Sigmoid colon (tissue), 6 donors: ENCODE measurements at regions not wholly inside any gene's neighbourhood (a gene's known extent, or its start where the extent isn't known, plus 50 kb on each side); places are given as distances from the start of the nearest gene placed in this dataset.

ENCODE experiments used
- DNase-seq: peaks from one replicate; pipeline ENCODE4 v3.0.0-alpha.2; 2019
- H3K27ac ChIP-seq, 4 donors: fragments of 200-600 bp; sonication (generic); one replicate each; pipeline ENCODE4 v1.5.1; 2016 to 2019; ENCODE audit warnings: mild to moderate bottlenecking in 1 of 4
- H3K27me3 ChIP-seq, 3 donors: fragments of 200-600 bp; sonication (generic); one replicate each; pipeline ENCODE4 v1.5.1; 2019; ENCODE audit warnings: mild to moderate bottlenecking in 1 of 3
- H3K36me3 ChIP-seq, 4 donors: fragments of 200-600 bp; sonication (generic); one replicate each; pipeline ENCODE4 v1.5.1; 2016 to 2019
- H3K4me1 ChIP-seq, 4 donors: fragments of 200-600 bp; sonication (generic); one replicate each; pipeline ENCODE4 v1.5.1; 2017 to 2019
- H3K4me3 ChIP-seq, 4 donors: fragments of 200-600 bp; sonication (generic); one replicate each; pipeline ENCODE4 v1.5.1; 2017 to 2019; ENCODE audit warnings: mild to moderate bottlenecking in 2 of 4, moderate library complexity in 1 of 4
- H3K9me3 ChIP-seq, 4 donors: fragments of 200-600 bp in 3 of 4; sonication (generic) in 3 of 4; one replicate each; pipeline versions ENCODE4 v1.5.1 to v1.6.1; 2013 to 2019
- EP300 ChIP-seq, 4 donors: sonication (generic); formaldehyde crosslinking; IDR thresholded peaks; one replicate each; pipeline ENCODE4 v1.6.1; 2017; ENCODE audit warnings: antibody characterized with exemption in 4 of 4
- POLR2A ChIP-seq, 2 donors: fragments of 450-650 bp; IDR thresholded peaks; one replicate each; pipeline ENCODE4 v1.6.1; 2016; ENCODE audit warnings: antibody characterized with exemption in 2 of 2, mild to moderate bottlenecking in 2 of 2, moderate library complexity in 2 of 2
- POLR2AphosphoS5 ChIP-seq, 4 donors: sonication (generic); formaldehyde crosslinking; IDR thresholded peaks; one replicate each; pipeline ENCODE4 v1.6.1; 2017; ENCODE audit warnings: antibody characterized with exemption in 4 of 4
- WGBS, 2 donors: extraction: QIAGEN DNeasy Blood & Tissue Kit; methylation state at CpG; one replicate each; pipeline ENCODE4 v1.1.7; 2013; 5-methylcytosine and 5-hydroxymethylcytosine counted together
- intact Hi-C: fragments of 100-400 bp; cut with DNase I; formaldehyde crosslinking; loops from one replicate; pipeline ENCODE4 v1.15.1; 2023
- TF ChIP-seq, protein P1 (sequence below), 4 experiments: fragments of 450-650 bp in 3 of 4; fragments of 200-600 bp in 1 of 4; IDR thresholded peaks; one replicate each; pipeline ENCODE4 v1.5.1; 2016 to 2019; ENCODE audit warnings: antibody characterized with exemption in 4 of 4, mild to moderate bottlenecking in 3 of 4, moderate library complexity in 2 of 4
- donor health status: healthy with polysubstance abuse.
- donor health status: healthy.

DNA sequence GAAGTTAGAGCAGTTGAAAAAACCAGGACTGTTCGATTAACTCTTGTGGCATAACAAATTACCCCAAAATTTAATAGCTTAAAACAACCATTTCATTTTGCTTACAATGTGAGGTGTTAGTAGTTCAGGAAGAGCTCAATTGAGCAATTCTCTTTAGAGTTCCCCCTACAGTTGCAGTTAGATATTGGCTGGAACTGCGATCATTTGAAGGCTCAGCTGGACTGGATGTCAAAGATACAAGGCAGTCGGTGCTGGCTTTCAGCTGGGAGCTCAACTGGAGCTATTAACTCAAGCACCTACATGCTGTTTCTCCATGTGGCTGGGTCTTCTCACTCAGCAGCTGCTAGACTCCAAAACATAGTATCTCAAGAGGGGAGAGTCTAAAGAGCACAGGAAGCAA, 96.0 kb upstream of the LOC128125822 start:
- WGBS, 2 donors: 68 to 69% methylated on average over 3 of the region's 3 CpGs
- Histone ChIP-seq H3K36me3 (no peaks in the 10 kb centered on the region), H3K4me1 (no peaks in the 10 kb centered on the region), H3K9me3 (no peaks in the 10 kb centered on the region), H3K27ac (no peak overlapping the region), H3K27me3 (no peaks in the 10 kb centered on the region), H3K4me3 (no peak overlapping the region)
- DNase-seq: no peak
- intact Hi-C loops: no loop called here
- TF ChIP-seq, protein P1, sequence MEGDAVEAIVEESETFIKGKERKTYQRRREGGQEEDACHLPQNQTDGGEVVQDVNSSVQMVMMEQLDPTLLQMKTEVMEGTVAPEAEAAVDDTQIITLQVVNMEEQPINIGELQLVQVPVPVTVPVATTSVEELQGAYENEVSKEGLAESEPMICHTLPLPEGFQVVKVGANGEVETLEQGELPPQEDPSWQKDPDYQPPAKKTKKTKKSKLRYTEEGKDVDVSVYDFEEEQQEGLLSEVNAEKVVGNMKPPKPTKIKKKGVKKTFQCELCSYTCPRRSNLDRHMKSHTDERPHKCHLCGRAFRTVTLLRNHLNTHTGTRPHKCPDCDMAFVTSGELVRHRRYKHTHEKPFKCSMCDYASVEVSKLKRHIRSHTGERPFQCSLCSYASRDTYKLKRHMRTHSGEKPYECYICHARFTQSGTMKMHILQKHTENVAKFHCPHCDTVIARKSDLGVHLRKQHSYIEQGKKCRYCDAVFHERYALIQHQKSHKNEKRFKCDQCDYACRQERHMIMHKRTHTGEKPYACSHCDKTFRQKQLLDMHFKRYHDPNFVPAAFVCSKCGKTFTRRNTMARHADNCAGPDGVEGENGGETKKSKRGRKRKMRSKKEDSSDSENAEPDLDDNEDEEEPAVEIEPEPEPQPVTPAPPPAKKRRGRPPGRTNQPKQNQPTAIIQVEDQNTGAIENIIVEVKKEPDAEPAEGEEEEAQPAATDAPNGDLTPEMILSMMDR (IDR thresholded peaks at IDR 0.05): no peak

DNA sequence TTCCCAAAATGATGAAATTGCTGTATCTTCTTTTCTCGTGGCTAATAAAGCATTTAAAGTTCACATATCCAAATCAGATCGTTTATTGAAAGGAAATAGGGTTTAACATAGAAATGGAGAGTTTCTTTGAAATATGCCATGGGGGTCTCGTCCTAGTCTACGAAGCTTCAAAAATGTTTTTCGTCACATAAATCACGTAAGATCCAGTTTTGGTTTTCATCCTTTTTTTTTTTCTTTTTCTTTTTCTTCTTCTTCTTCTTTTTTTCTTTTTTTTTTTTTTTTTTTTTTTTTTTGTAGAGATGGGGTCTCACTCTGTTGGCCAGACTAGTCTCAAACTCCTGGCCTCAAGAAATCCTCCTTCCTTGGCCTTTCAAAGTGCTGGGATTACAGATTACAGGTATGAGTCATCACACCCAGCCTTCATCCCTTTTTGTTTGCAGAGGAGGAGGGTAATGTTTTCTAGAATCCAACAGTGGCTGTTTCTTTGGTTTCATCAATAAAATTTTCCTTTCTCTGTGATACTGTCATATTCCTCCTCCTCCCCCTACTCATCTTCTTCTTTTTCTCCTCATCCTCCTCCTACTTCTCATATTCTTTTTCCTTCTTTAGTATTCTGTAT, 94.7 kb upstream of the LOC128125822 start:
- intact Hi-C loops: no loop called here
- Histone ChIP-seq H3K27ac (no peak overlapping the region), H3K27me3 (no peaks in the 10 kb centered on the region), H3K4me3 (no peak overlapping the region), H3K4me1 (no peaks in the 10 kb centered on the region), H3K9me3 (no peaks in the 10 kb centered on the region), H3K36me3 (no peaks in the 10 kb centered on the region)
- 93 to 95% methylated on average over 6 of the region's 6 CpGs for WGBS, 2 donors
- TF ChIP-seq POLR2A (IDR thresholded peaks at IDR 0.05) (no peak), EP300 (IDR thresholded peaks at IDR 0.05) (no peak), POLR2AphosphoS5 (IDR thresholded peaks at IDR 0.05) (no peak)
- TF ChIP-seq, protein P1 (IDR thresholded peaks at IDR 0.05): no peak
- DNase-seq: no peak

DNA sequence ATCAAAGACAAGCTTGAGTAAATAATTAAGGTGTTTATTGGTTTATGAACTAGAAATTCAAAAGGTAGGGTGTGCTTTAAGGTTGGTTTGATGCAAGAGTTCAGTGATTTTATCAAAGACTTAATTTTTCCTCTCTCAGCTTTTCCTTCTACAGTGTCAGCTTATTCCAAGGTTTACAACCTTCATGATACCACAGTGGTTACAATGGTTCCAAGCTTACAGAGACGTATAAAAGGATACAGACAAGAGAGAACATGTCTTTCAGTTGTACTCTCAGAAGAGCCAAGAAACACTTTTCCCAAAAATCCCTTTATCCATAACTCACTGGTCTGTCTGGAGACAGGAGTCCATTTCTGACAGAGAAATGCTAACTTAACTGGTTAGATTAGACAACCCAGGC, 93.5 kb upstream of the LOC128125822 start:
- intact Hi-C loops: no loop called here
- Histone ChIP-seq H3K9me3 (no peaks in the 10 kb centered on the region), H3K27me3 (no peaks in the 10 kb centered on the region), H3K36me3 (no peaks in the 10 kb centered on the region), H3K4me3 (no peak overlapping the region), H3K4me1 (no peaks in the 10 kb centered on the region), H3K27ac (no peak overlapping the region)
- DNase-seq: no peak
- TF ChIP-seq, protein P1 (IDR thresholded peaks at IDR 0.05): no peak
- TF ChIP-seq POLR2AphosphoS5 (IDR thresholded peaks at IDR 0.05) (no peak), POLR2A (IDR thresholded peaks at IDR 0.05) (no peak), EP300 (IDR thresholded peaks at IDR 0.05) (no peak)
- 18 to 85% methylated on average over 1 of the region's 1 CpG for WGBS, 2 donors

DNA sequence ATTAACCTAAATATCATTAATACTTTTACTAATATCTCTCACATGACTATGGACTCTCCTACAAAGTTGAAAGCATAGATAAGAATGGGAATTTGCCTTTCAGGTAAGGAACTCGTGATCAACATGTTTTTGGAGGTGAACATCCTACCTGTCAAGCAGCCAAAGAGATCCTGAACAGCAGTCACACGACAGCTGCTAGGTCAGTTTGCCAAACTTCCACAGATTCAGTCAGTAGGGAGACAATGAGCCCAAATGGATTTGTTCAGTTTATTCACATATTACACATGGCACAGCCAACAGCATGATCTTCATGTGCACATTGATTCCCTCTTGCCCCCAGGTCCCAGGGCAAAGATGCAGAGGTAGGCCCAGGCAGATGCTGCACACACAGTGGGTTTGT, 86.1 kb upstream of the LOC128125822 start:
- Histone ChIP-seq H3K4me1 (no peaks in the 10 kb centered on the region), H3K27me3 (no peaks in the 10 kb centered on the region), H3K4me3 (no peak overlapping the region), H3K9me3 (no peaks in the 10 kb centered on the region), H3K27ac (no peak overlapping the region), H3K36me3 (no peaks in the 10 kb centered on the region)
- intact Hi-C loops: no loop called here
- DNase-seq: no peak
- 69 to 81% methylated on average over 2 of the region's 2 CpGs for WGBS, 2 donors
- no peak for TF ChIP-seq POLR2A (IDR thresholded peaks at IDR 0.05)
- no peak for TF ChIP-seq POLR2AphosphoS5 (IDR thresholded peaks at IDR 0.05)
- TF ChIP-seq, protein P1 (IDR thresholded peaks at IDR 0.05): no peak
- TF ChIP-seq EP300 (IDR thresholded peaks at IDR 0.05): no peak
